ENCODE measurements at regions not wholly inside any gene's neighbourhood (a gene's known extent, or its start where the extent isn't known, plus 50 kb on each side); places are given as distances from the start of the nearest gene placed in this dataset.

- DNase-seq (ENCODE audit: low spot score), result no peak
Observed at GRCh38 chrX:44470816-44471215, 71.8 kb downstream of the FUNDC1 start.

GRCh38 chrX:44462850-44463249, 79.8 kb downstream of the FUNDC1 start:
- DNase-seq (ENCODE audit: low spot score), result peak; percentile 11

GRCh38 chrX:44459501-44459900, 83.2 kb downstream of the FUNDC1 start:
- no peak for DNase-seq (ENCODE audit: low spot score)

- no peak for DNase-seq (ENCODE audit: low spot score)
Observed at GRCh38 chrX:44456685-44457084, 86.0 kb downstream of the FUNDC1 start.

GRCh38 chrX:44451056-44451455, 91.6 kb downstream of the FUNDC1 start:
- no peak for DNase-seq (ENCODE audit: low spot score)

- DNase-seq (ENCODE audit: low spot score), result no peak
Observed at GRCh38 chrX:44447214-44447613, 95.4 kb downstream of the FUNDC1 start.

GRCh38 chrX:44440006-44440405, 96.5 kb upstream of the EFHC2 start:
- no peak for DNase-seq (ENCODE audit: low spot score)

- no peak for DNase-seq (ENCODE audit: low spot score)
Observed at GRCh38 chrX:44439242-44439794, 95.8 kb upstream of the EFHC2 start.

- no peak for DNase-seq (ENCODE audit: low spot score)
Observed at GRCh38 chrX:44435047-44435446, 91.6 kb upstream of the EFHC2 start.

GRCh38 chrX:44433556-44433955, 90.1 kb upstream of the EFHC2 start:
- no peak for DNase-seq (ENCODE audit: low spot score)

GRCh38 chrX:44432641-44433040, 89.2 kb upstream of the EFHC2 start:
- no peak for DNase-seq (ENCODE audit: low spot score)

GRCh38 chrX:44431194-44431593, 87.7 kb upstream of the EFHC2 start:
- DNase-seq (ENCODE audit: low spot score), result peak; percentile 16

GRCh38 chrX:44428989-44429627, 85.6 kb upstream of the EFHC2 start:
- DNase-seq (ENCODE audit: low spot score), result no peak

GRCh38 chrX:44422631-44423030, 79.2 kb upstream of the EFHC2 start:
- no peak for DNase-seq (ENCODE audit: low spot score)

GRCh38 chrX:44415639-44416386, 72.3 kb upstream of the EFHC2 start:
- no peak for DNase-seq (ENCODE audit: low spot score)

GRCh38 chrX:44401151-44401550, 57.7 kb upstream of the EFHC2 start:
- DNase-seq (ENCODE audit: low spot score), result no peak

- peak; percentile 42 for DNase-seq (ENCODE audit: low spot score)
Observed at GRCh38 chrX:44400588-44400987, 57.1 kb upstream of the EFHC2 start.

- no peak for DNase-seq (ENCODE audit: low spot score)
Observed at GRCh38 chrX:44400161-44400560, 56.7 kb upstream of the EFHC2 start.
